WTC11 (cell line): ENCODE measurements at regions not wholly inside any gene's neighbourhood (a gene's known extent, or its start where the extent isn't known, plus 50 kb on each side); places are given as distances from the start of the nearest gene placed in this dataset.

ENCODE experiments used
- ARID4B ChIP-seq: sonication (generic); formaldehyde crosslinking; IDR thresholded peaks from 2 replicates; pipeline ENCODE4 v1.8.0; 2023; ENCODE audit warnings: missing genetic modification reagents, mild to moderate bottlenecking, borderline replicate concordance
- CREM ChIP-seq: sonication (generic); formaldehyde crosslinking; IDR thresholded peaks from 2 replicates; pipeline ENCODE4 v1.8.1; 2022; ENCODE audit warnings: mild to moderate bottlenecking, missing genetic modification reagents, moderate library complexity
- FOXP4 ChIP-seq: sonication (generic); formaldehyde crosslinking; IDR thresholded peaks from 2 replicates; pipeline ENCODE4 v1.8.0; 2022; ENCODE audit warnings: mild to moderate bottlenecking, missing genetic modification reagents
- GABPB1 ChIP-seq: sonication (generic); formaldehyde crosslinking; IDR thresholded peaks from 2 replicates; pipeline ENCODE4 v1.8.1; 2023; ENCODE audit warnings: mild to moderate bottlenecking, missing genetic modification reagents
- NFYB ChIP-seq: sonication (generic); formaldehyde crosslinking; conservative IDR thresholded peaks from 2 replicates; pipeline ENCODE4 v1.8.0; 2022; ENCODE audit warnings: low read depth, missing genetic modification reagents
- NR2C2 ChIP-seq: sonication (generic); formaldehyde crosslinking; IDR thresholded peaks from 2 replicates; pipeline ENCODE4 v1.8.0; 2022; ENCODE audit warnings: mild to moderate bottlenecking, missing genetic modification reagents
- SP1 ChIP-seq: sonication (generic); formaldehyde crosslinking; conservative IDR thresholded peaks from 2 replicates; pipeline ENCODE4 v1.8.1; 2022; ENCODE audit warnings: missing genetic modification reagents
- TCF7 ChIP-seq: sonication (generic); formaldehyde crosslinking; IDR thresholded peaks from 2 replicates; pipeline ENCODE4 v1.8.0; 2022; ENCODE audit warnings: mild to moderate bottlenecking, low read depth, missing genetic modification reagents, moderate library complexity
- ZNF121 ChIP-seq: sonication (generic); formaldehyde crosslinking; IDR thresholded peaks from 2 replicates; pipeline ENCODE4 v1.8.0; 2023; ENCODE audit warnings: missing genetic modification reagents
- TF ChIP-seq, protein P1 (sequence below): sonication (generic); formaldehyde crosslinking; IDR thresholded peaks from 2 replicates; pipeline ENCODE4 v1.8.1; 2023; ENCODE audit warnings: mild to moderate bottlenecking, missing genetic modification reagents, moderate library complexity
- TF ChIP-seq, protein P2 (sequence below): fragments of 200-600 bp; IDR thresholded peaks from 2 replicates; pipeline ENCODE4 v1.8.0; 2022; ENCODE audit warnings: antibody characterized with exemption
- TF ChIP-seq, protein P3 (sequence below): sonication (generic); formaldehyde crosslinking; IDR thresholded peaks from 2 replicates; pipeline ENCODE4 v1.8.1; 2022; ENCODE audit warnings: low read depth, missing genetic modification reagents, borderline replicate concordance
- TF ChIP-seq, protein P4 (sequence below): sonication (generic); formaldehyde crosslinking; IDR thresholded peaks from 2 replicates; pipeline ENCODE4 v1.8.0; 2023; ENCODE audit warnings: mild to moderate bottlenecking, missing genetic modification reagents

- TF ChIP-seq, protein P1, sequence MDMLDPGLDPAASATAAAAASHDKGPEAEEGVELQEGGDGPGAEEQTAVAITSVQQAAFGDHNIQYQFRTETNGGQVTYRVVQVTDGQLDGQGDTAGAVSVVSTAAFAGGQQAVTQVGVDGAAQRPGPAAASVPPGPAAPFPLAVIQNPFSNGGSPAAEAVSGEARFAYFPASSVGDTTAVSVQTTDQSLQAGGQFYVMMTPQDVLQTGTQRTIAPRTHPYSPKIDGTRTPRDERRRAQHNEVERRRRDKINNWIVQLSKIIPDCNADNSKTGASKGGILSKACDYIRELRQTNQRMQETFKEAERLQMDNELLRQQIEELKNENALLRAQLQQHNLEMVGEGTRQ = no peak
- no peak for TF ChIP-seq ARID4B
- TF ChIP-seq, protein P2, sequence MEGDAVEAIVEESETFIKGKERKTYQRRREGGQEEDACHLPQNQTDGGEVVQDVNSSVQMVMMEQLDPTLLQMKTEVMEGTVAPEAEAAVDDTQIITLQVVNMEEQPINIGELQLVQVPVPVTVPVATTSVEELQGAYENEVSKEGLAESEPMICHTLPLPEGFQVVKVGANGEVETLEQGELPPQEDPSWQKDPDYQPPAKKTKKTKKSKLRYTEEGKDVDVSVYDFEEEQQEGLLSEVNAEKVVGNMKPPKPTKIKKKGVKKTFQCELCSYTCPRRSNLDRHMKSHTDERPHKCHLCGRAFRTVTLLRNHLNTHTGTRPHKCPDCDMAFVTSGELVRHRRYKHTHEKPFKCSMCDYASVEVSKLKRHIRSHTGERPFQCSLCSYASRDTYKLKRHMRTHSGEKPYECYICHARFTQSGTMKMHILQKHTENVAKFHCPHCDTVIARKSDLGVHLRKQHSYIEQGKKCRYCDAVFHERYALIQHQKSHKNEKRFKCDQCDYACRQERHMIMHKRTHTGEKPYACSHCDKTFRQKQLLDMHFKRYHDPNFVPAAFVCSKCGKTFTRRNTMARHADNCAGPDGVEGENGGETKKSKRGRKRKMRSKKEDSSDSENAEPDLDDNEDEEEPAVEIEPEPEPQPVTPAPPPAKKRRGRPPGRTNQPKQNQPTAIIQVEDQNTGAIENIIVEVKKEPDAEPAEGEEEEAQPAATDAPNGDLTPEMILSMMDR = no peak
- TF ChIP-seq, protein P3, sequence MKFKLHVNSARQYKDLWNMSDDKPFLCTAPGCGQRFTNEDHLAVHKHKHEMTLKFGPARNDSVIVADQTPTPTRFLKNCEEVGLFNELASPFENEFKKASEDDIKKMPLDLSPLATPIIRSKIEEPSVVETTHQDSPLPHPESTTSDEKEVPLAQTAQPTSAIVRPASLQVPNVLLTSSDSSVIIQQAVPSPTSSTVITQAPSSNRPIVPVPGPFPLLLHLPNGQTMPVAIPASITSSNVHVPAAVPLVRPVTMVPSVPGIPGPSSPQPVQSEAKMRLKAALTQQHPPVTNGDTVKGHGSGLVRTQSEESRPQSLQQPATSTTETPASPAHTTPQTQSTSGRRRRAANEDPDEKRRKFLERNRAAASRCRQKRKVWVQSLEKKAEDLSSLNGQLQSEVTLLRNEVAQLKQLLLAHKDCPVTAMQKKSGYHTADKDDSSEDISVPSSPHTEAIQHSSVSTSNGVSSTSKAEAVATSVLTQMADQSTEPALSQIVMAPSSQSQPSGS (CRISPR knock-in tag) = no peak
- TF ChIP-seq SP1 = no peak
- TF ChIP-seq ZNF121 (CRISPR knock-in tag) = no peak
- TF ChIP-seq FOXP4 (CRISPR knock-in tag) = no peak
- TF ChIP-seq TCF7 (CRISPR knock-in tag) = no peak
- TF ChIP-seq GABPB1 (CRISPR knock-in tag) = no peak
- TF ChIP-seq NFYB (CRISPR knock-in tag) = no peak
- no peak for TF ChIP-seq NR2C2 (CRISPR knock-in tag)
- TF ChIP-seq CREM (CRISPR knock-in tag) = no peak
- TF ChIP-seq, protein P4, sequence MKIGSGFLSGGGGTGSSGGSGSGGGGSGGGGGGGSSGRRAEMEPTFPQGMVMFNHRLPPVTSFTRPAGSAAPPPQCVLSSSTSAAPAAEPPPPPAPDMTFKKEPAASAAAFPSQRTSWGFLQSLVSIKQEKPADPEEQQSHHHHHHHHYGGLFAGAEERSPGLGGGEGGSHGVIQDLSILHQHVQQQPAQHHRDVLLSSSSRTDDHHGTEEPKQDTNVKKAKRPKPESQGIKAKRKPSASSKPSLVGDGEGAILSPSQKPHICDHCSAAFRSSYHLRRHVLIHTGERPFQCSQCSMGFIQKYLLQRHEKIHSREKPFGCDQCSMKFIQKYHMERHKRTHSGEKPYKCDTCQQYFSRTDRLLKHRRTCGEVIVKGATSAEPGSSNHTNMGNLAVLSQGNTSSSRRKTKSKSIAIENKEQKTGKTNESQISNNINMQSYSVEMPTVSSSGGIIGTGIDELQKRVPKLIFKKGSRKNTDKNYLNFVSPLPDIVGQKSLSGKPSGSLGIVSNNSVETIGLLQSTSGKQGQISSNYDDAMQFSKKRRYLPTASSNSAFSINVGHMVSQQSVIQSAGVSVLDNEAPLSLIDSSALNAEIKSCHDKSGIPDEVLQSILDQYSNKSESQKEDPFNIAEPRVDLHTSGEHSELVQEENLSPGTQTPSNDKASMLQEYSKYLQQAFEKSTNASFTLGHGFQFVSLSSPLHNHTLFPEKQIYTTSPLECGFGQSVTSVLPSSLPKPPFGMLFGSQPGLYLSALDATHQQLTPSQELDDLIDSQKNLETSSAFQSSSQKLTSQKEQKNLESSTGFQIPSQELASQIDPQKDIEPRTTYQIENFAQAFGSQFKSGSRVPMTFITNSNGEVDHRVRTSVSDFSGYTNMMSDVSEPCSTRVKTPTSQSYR (CRISPR knock-in tag) = no peak
These were observed 188.1 kb downstream of the CTTN start for GRCh38 chr11:70586261-70587074.
